PC-3 (cell line): ENCODE measurements at regions not wholly inside any gene's neighbourhood (a gene's known extent, or its start where the extent isn't known, plus 50 kb on each side); places are given as distances from the start of the nearest gene placed in this dataset.
A peak's percentile ranks its signal among the peaks of the same experiment; 100 is the strongest.

ENCODE experiments used
- ATAC-seq: fragments of 200-7000 bp; cut with Tn5 transposase; 2 replicates; pipeline ENCODE4 v1.9.1; 2020; ENCODE audit warnings: mild to moderate bottlenecking, moderate library complexity
- BruUV-seq: library from RNA; stranded (reverse); fragments of 400-500 nt; replicated peaks from 2 replicates; lab custom pipeline; 2021; lab: Mats Ljungman, UMichigan
- CTCF ChIA-PET: fragments of 300-600 bp; sonication (Branson Sonifier 250); formaldehyde crosslinking; loops from one replicate; lab custom pipeline; 2022; ENCODE audit warnings: antibody characterized with exemption; lab: Charles Lee
- POLR2A ChIA-PET: fragments of 300-600 bp; sonication (Branson Sonifier 250); formaldehyde crosslinking; loops from one replicate; lab custom pipeline; 2022; ENCODE audit warnings: antibody characterized with exemption; ENCODE audit not compliant: unreplicated experiment; lab: Charles Lee
- DNase-seq: peaks from one replicate; pipeline ENCODE4 v3.0.0-alpha.2; 2015
- H2AFZ ChIP-seq: fragments of 300-600 bp; sonication (generic); 2 replicates; pipeline ENCODE4 v1.6.0; 2016; ENCODE audit warnings: antibody characterized with exemption, low read length
- H3F3A ChIP-seq: fragments of 300-600 bp; sonication (generic); one replicate; pipeline ENCODE4 v1.6.0; 2017; ENCODE audit warnings: antibody characterized with exemption, low read length, control low read depth, mild to moderate bottlenecking; ENCODE audit not compliant: unreplicated experiment
- H3K27ac ChIP-seq: fragments of 300-600 bp; sonication (generic); 2 replicates; pipeline ENCODE4 v1.5.1; 2016; ENCODE audit warnings: mild to moderate bottlenecking, low read length
- H3K27me3 ChIP-seq: fragments of 300-600 bp; sonication (generic); 2 replicates; pipeline ENCODE4 v1.6.1; 2016; ENCODE audit warnings: low read length, mixed read lengths
- H3K36me3 ChIP-seq: fragments of 300-600 bp; sonication (generic); 2 replicates; pipeline ENCODE4 v1.6.1; 2016; ENCODE audit warnings: low read depth, mixed run types, low read length, mixed read lengths
- H3K4me1 ChIP-seq: fragments of 300-600 bp; sonication (generic); 2 replicates; pipeline ENCODE4 v1.5.1; 2016; ENCODE audit warnings: low read length; ENCODE audit not compliant: insufficient read depth
- H3K4me2 ChIP-seq: fragments of 300-600 bp; sonication (generic); 2 replicates; pipeline ENCODE4 v1.6.0; 2016; ENCODE audit warnings: low read length
- H3K4me3 ChIP-seq: fragments of 300-600 bp; sonication (generic); 2 replicates; pipeline ENCODE4 v1.5.1; 2016; ENCODE audit warnings: mild to moderate bottlenecking, low read length, mixed read lengths
- H3K79me2 ChIP-seq: fragments of 300-600 bp; sonication (generic); 2 replicates; pipeline ENCODE4 v1.6.1; 2017; ENCODE audit warnings: low read length, mixed read lengths
- H3K9ac ChIP-seq: fragments of 300-600 bp; sonication (generic); 2 replicates; pipeline ENCODE4 v1.6.0; 2016; ENCODE audit warnings: mild to moderate bottlenecking, low read length
- H3K9me2 ChIP-seq: fragments of 300-600 bp; sonication (generic); replicated peaks from 2 replicates; pipeline ENCODE4 v1.6.1; 2016; ENCODE audit warnings: mixed run types, low read length, mixed read lengths
- H3K9me3 ChIP-seq: fragments of 300-600 bp; sonication (generic); 2 replicates; pipeline ENCODE4 v1.6.1; 2016; ENCODE audit warnings: low read length, mixed read lengths
- H4K20me1 ChIP-seq: fragments of 300-600 bp; sonication (generic); 2 replicates; pipeline ENCODE4 v1.6.1; 2016; ENCODE audit warnings: low read length, mixed read lengths
- CTCF ChIP-seq: fragments of 300-600 bp; sonication (generic); conservative IDR thresholded peaks from 2 replicates; pipeline ENCODE4 v1.5.1; 2017; ENCODE audit warnings: antibody characterized with exemption, low read depth, mild to moderate bottlenecking, low read length
- EZH2 ChIP-seq: fragments of 300-600 bp; sonication (generic); IDR thresholded peaks from one replicate; pipeline ENCODE4 v1.6.1; 2017; ENCODE audit warnings: antibody characterized with exemption, mild to moderate bottlenecking, low read length; ENCODE audit not compliant: unreplicated experiment
- EZH2phosphoT487 ChIP-seq: fragments of 300-600 bp; sonication (generic); IDR thresholded peaks from 2 replicates; pipeline ENCODE4 v1.6.1; 2018; ENCODE audit warnings: mild to moderate bottlenecking, antibody characterized with exemption, low read length, borderline replicate concordance
- intact Hi-C: fragments of 100-400 bp; cut with micrococcal nuclease; formaldehyde crosslinking; loops from 2 replicates; pipeline ENCODE4 v1.9.0; 2023

GRCh38 chr7:121547544-121548092, 151.5 kb upstream of the FAM3C start:
- POLR2A ChIA-PET: no interaction called here

DNA sequence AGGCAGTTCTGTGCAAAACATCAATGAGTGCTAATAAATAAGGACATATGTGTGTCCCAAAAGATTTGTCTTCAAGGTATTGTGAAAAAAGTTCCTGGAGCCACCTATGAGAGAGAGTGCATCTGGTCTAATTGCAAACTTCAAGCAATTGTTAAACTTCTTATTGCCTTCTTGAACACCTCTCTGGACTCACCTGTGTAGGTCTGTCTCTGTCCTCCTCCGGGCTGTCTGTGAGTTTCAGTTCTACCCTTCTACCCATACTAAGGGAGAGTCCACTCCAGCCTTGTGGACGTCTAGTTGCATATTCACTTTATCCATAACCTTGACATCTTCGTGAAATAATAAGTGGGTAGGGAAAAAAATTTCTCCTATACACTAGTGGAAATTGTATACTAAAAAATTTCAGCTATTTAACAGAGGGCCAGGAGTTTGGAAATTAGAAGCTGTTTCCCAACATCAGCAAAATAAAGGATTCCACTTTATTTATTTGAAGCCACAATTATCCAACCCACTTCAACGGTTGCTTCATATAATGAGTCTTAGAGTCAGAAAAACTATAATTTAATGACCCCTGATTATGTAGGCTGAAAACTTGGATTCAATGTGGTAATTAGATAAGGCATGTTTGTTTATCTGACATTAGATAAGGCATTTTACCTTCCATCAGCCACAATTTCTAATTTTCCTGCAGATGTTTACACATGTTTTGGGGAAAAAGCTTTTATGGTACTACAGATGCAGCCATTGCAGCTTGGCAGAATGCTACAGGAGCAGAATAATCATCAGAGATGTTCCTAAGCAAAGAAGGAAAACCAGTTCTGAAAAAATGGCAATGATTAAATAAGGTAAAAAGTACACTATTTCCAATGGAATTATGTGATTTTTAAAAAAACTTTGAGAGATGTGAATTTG, 150.8 kb upstream of the FAM3C start:
- no peaks in the 10 kb centered on the region for H3K27me3 ChIP-seq
- CTCF ChIA-PET: interaction anchor here (0.6 to 1.6 kb wide), 4 partner anchors 167 to 254 kb away, joined by 3 to 7 read pairs (median 4); no protein-coding TSS in a partner anchor
- intact Hi-C loops: loop anchor here (1.0 to 5.0 kb wide), 4 partner anchors 151 to 450 kb away; partner anchors contain the start of gene FAM3C
- H2AFZ ChIP-seq: no peak overlapping the region
- H3K9me2 ChIP-seq: no peaks in the 10 kb centered on the region
- no peaks in the 10 kb centered on the region for H3K79me2 ChIP-seq
- BruUV-seq: no TSS peak
- DNase-seq (no peak), ATAC-seq (no peak)
- H3K9me3 ChIP-seq: 0 out of 2 replicates have a peak, but pooled peaks cover 4% of the 10 kb centered on the region
- no peak overlapping the region for H3K27ac ChIP-seq
- POLR2A ChIA-PET: no interaction called here
- H3K36me3 ChIP-seq: peaks cover 5% of the 10 kb centered on the region; the same call in 1 of the 2 replicates
- peak overlapping the region; percentile 40 for H3K4me2 ChIP-seq
- no peak overlapping the region for H3K4me3 ChIP-seq
- H3K4me1 ChIP-seq: peaks cover 36% of the 10 kb centered on the region
- TF ChIP-seq CTCF (no peak), EZH2 (no peak), EZH2phosphoT487 (no peak)
- no peaks in the 10 kb centered on the region for H4K20me1 ChIP-seq
- no peaks in the 10 kb centered on the region for H3F3A ChIP-seq
- H3K9ac ChIP-seq: no peak overlapping the region

More at GRCh38 chr7:121547544-121548092, 151.5 kb upstream of the FAM3C start:
- no TSS peak for BruUV-seq
- H2AFZ ChIP-seq: no peak overlapping the region
- H3F3A ChIP-seq: no peaks in the 10 kb centered on the region
- H4K20me1 ChIP-seq: no peaks in the 10 kb centered on the region
- 0 out of 2 replicates have a peak, but pooled peaks cover 4% of the 10 kb centered on the region for H3K9me3 ChIP-seq
- H3K4me3 ChIP-seq: no peak overlapping the region
- H3K27ac ChIP-seq: no peak overlapping the region
- intact Hi-C loops: loop anchor here (1.0 to 5.0 kb wide), 4 partner anchors 151 to 450 kb away; partner anchors contain the start of gene FAM3C
- no peak overlapping the region for H3K9ac ChIP-seq
- peaks cover 5% of the 10 kb centered on the region; the same call in 1 of the 2 replicates for H3K36me3 ChIP-seq
- TF ChIP-seq EZH2: no peak
- peak; percentile 82 for TF ChIP-seq CTCF
- no peak for TF ChIP-seq EZH2phosphoT487
- H3K4me1 ChIP-seq: peaks cover 36% of the 10 kb centered on the region
- no peaks in the 10 kb centered on the region for H3K9me2 ChIP-seq
- peak overlapping the region; percentile 40 for H3K4me2 ChIP-seq
- CTCF ChIA-PET: interaction anchor here (0.5 to 1.6 kb wide), 4 partner anchors 17 to 255 kb away, joined by 3 to 7 read pairs (median 4); no protein-coding TSS in a partner anchor
- ATAC-seq (peak; percentile 47), DNase-seq (peak; percentile 76)
- H3K79me2 ChIP-seq: no peaks in the 10 kb centered on the region
- H3K27me3 ChIP-seq: no peaks in the 10 kb centered on the region
